CD14-positive monocyte (primary cell): ENCODE measurements at regions not wholly inside any gene's neighbourhood (a gene's known extent, or its start where the extent isn't known, plus 50 kb on each side); places are given as distances from the start of the nearest gene placed in this dataset.

ENCODE experiments used
- DNase-seq, 3 donors: peaks; one replicate each; pipeline ENCODE4 v3.0.0-alpha.2; 2011 to 2022
- H2AFZ ChIP-seq: 2 replicates; pipeline ENCODE4 v1.6.0; 2012; ENCODE audit warnings: mild to moderate bottlenecking, low read depth, low read length, inconsistent platforms; ENCODE audit not compliant: insufficient read depth, poor library complexity, severe bottlenecking
- H3K27ac ChIP-seq, 2 donors: 1 replicate in 1 of 2; 2 replicates in 1 of 2; pipeline ENCODE4 v1.5.1; 2012 to 2013; ENCODE audit warnings: low read length in 2 of 2, control low read depth in 1 of 2, inconsistent platforms in 1 of 2, low read depth in 1 of 2, mild to moderate bottlenecking in 1 of 2
- H3K27me3 ChIP-seq, 2 donors: one replicate each; pipeline versions ENCODE4 v1.6.0 to v1.6.1; 2011 to 2013; ENCODE audit warnings: low read length in 2 of 2; ENCODE audit not compliant: control insufficient read depth in 2 of 2, insufficient read depth in 2 of 2
- H3K36me3 ChIP-seq, 2 donors: replicated peaks in 1 of 2; 1 replicate in 1 of 2; 2 replicates in 1 of 2; pipeline versions ENCODE4 v1.5.1 to v1.6.1; 2012 to 2013; ENCODE audit warnings: low read length in 2 of 2, control low read depth in 1 of 2, inconsistent platforms in 1 of 2, mild to moderate bottlenecking in 1 of 2; ENCODE audit not compliant: insufficient read depth in 2 of 2, control insufficient read depth in 1 of 2
- H3K4me1 ChIP-seq, 2 donors: 1 replicate in 1 of 2; 2 replicates in 1 of 2; pipeline versions ENCODE4 v1.5.1 to v1.6.1; 2012 to 2013; ENCODE audit warnings: low read length in 2 of 2, control low read depth in 1 of 2, inconsistent platforms in 1 of 2, mild to moderate bottlenecking in 1 of 2, moderate library complexity in 1 of 2; ENCODE audit not compliant: insufficient read depth in 2 of 2, control insufficient read depth in 1 of 2
- H3K4me2 ChIP-seq: replicated peaks from 2 replicates; pipeline ENCODE3; 2012; ENCODE audit warnings: low read length, moderate library complexity, mild to moderate bottlenecking; ENCODE audit not compliant: poor library complexity, severe bottlenecking; ENCODE audit errors: extremely low read depth
- H3K4me3 ChIP-seq, 3 experiments: fragments of 200-600 bp in 1 of 3; sonication (generic) in 1 of 3; replicated peaks in 1 of 3; 1 replicate in 2 of 3; 2 replicates in 1 of 3; pipeline ENCODE4 v1.5.1; 2011 to 2013; ENCODE audit warnings: low read length in 3 of 3, mild to moderate bottlenecking in 3 of 3, control low read depth in 2 of 3, low read depth in 2 of 3, inconsistent platforms in 1 of 3, moderate library complexity in 1 of 3
- H3K79me2 ChIP-seq: 2 replicates; pipeline ENCODE4 v1.6.0; 2012; ENCODE audit warnings: mild to moderate bottlenecking, control low read depth, inconsistent platforms, low read length, moderate library complexity; ENCODE audit not compliant: insufficient read depth
- H3K9ac ChIP-seq: 2 replicates; pipeline ENCODE4 v1.6.0; 2017; ENCODE audit warnings: low read length, mild to moderate bottlenecking; ENCODE audit not compliant: insufficient read depth, poor library complexity, severe bottlenecking
- H3K9me3 ChIP-seq, 2 donors: replicated peaks in 1 of 2; 1 replicate in 1 of 2; 2 replicates in 1 of 2; pipeline versions ENCODE4 v1.5.1 to v1.6.1; 2012 to 2013; ENCODE audit warnings: low read length in 2 of 2, control low read depth in 1 of 2; ENCODE audit not compliant: control insufficient read depth in 1 of 2, insufficient read depth in 1 of 2
- H4K20me1 ChIP-seq: 2 replicates; pipeline ENCODE4 v1.6.0; 2012; ENCODE audit warnings: mild to moderate bottlenecking, low read length, control low read depth, moderate library complexity; ENCODE audit not compliant: insufficient read depth
- H3K27ac Mint-ChIP-seq, 7 donors: one replicate each; pipeline ENCODE4 v1.8.0; 2020; ENCODE audit warnings: mild to moderate bottlenecking in 7 of 7, mixed read lengths in 7 of 7, moderate library complexity in 6 of 7, inconsistent platforms in 2 of 7
- H3K27me3 Mint-ChIP-seq, 3 donors: one replicate each; pipeline ENCODE4 v1.8.0; 2021 to 2022; ENCODE audit warnings: low read depth in 3 of 3, mild to moderate bottlenecking in 3 of 3, mixed read lengths in 3 of 3, moderate library complexity in 3 of 3, inconsistent platforms in 1 of 3
- H3K36me3 Mint-ChIP-seq, 2 donors: one replicate each; pipeline ENCODE4 v1.8.0; 2020; ENCODE audit warnings: mixed read lengths in 2 of 2, inconsistent platforms in 1 of 2, mild to moderate bottlenecking in 1 of 2
- H3K4me1 Mint-ChIP-seq: one replicate; pipeline ENCODE4 v1.8.0; 2020; ENCODE audit warnings: mild to moderate bottlenecking, mixed read lengths
- H3K4me3 Mint-ChIP-seq, 2 donors: one replicate each; pipeline ENCODE4 v1.8.0; 2020; ENCODE audit warnings: mild to moderate bottlenecking in 2 of 2, mixed read lengths in 2 of 2, moderate library complexity in 1 of 2
- H3K9me3 Mint-ChIP-seq, 7 donors: one replicate each; pipeline ENCODE4 v1.8.0; 2020 to 2022; ENCODE audit warnings: mixed read lengths in 7 of 7, mild to moderate bottlenecking in 6 of 7, moderate library complexity in 6 of 7, inconsistent platforms in 2 of 7
- CTCF ChIP-seq: fragments of 200-600 bp; IDR thresholded peaks from one replicate; pipeline ENCODE4 v1.8.0; 2022; ENCODE audit warnings: antibody characterized with exemption, mild to moderate bottlenecking
- WGBS: methylation state at CpG from one replicate; pipeline ENCODE4 v1.1.5; 2013; ENCODE audit warnings: missing lambda C conversion rate; ENCODE audit not compliant: insufficient coverage; 5-methylcytosine and 5-hydroxymethylcytosine counted together
- intact Hi-C, 2 donors: fragments of 100-400 bp; cut with micrococcal nuclease; formaldehyde crosslinking; loops; one replicate each; pipeline versions ENCODE4 v1.15.0 to v1.15.1; 2023

- H3K9me3 Mint-ChIP-seq = peaks cover 2 to 13% (median 6%) of the 10 kb centered on the region in 7 donors
- H3K4me3 ChIP-seq = no peak overlapping the region
- no peak overlapping the region for H3K27ac Mint-ChIP-seq
- no peak overlapping the region for H2AFZ ChIP-seq
- TF ChIP-seq CTCF = no peak
- peaks cover 5% of the 10 kb centered on the region for H3K4me1 Mint-ChIP-seq
- H3K79me2 ChIP-seq = no peaks in the 10 kb centered on the region
- no peaks in the 10 kb centered on the region for H4K20me1 ChIP-seq
- no peak for DNase-seq
- no peaks in the 10 kb centered on the region for H3K36me3 Mint-ChIP-seq
- no peak overlapping the region for H3K27ac ChIP-seq
- H3K9me3 ChIP-seq = peaks cover 0 to 5% of the 10 kb centered on the region in 2 donors
- peaks cover 0 to 3% (median 0%) of the 10 kb centered on the region in 3 donors for H3K27me3 Mint-ChIP-seq
- intact Hi-C loops = no loop called here
- no peak overlapping the region for H3K4me2 ChIP-seq
- WGBS = 93% methylated on average over 2 of the region's 4 CpGs
- no peaks in the 10 kb centered on the region for H3K27me3 ChIP-seq
- no peak overlapping the region for H3K4me3 Mint-ChIP-seq
- no peaks in the 10 kb centered on the region for H3K4me1 ChIP-seq
- H3K9ac ChIP-seq = no peak overlapping the region
- no peaks in the 10 kb centered on the region for H3K36me3 ChIP-seq
These were observed 122.5 kb upstream of the CLNK start for GRCh38 chr4:10806953-10807645.

DNA sequence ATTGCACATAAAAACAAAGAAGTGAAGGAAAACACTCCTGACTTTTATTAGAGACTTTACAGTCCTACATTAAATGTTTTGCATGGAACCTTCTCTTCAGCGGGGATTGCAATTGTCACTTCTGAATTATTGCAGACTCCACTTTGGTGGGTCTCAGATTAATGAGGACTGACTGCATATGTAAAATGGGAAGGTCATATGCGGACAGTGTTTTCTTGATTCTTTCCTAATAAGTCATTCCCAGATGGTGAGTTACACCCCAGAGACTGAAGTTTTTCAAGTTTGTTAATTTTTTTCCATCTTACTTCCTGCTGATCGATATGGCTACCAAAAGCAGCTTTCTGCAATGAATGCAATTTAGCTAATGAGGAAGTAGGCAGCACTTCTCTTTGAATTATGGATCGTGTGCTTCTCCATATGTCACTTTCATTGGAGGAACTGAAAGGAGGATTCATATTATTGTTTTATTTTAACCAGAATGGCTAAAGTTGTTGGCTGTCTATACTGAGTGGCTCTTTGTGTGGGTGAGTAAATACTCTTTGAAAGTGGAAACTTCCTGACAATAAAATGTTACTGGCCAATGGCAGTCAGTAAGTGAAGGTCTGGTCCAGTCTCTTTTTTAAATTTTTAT is 119.3 kb upstream of the CLNK start:
- H3K27me3 ChIP-seq = no peaks in the 10 kb centered on the region
- Mint-ChIP-seq H3K4me3 (no peak overlapping the region), H3K27ac (peak overlapping the region in 1 of 7 donors; percentile 38), H3K4me1 (peaks cover 5% of the 10 kb centered on the region), H3K9me3 (peaks cover 6 to 19% (median 10%) of the 10 kb centered on the region in 7 donors), H3K27me3 (no peaks in the 10 kb centered on the region), H3K36me3 (no peaks in the 10 kb centered on the region)
- intact Hi-C loops = no loop called here
- no peaks in the 10 kb centered on the region for H3K4me1 ChIP-seq
- DNase-seq = no peak
- 50% methylated on average over 1 of the region's 4 CpGs for WGBS
- H3K27ac ChIP-seq = no peak overlapping the region
- no peaks in the 10 kb centered on the region for H4K20me1 ChIP-seq
- no peak for TF ChIP-seq CTCF
- H2AFZ ChIP-seq = no peak overlapping the region
- H3K9ac ChIP-seq = no peak overlapping the region
- no peak overlapping the region for H3K4me3 ChIP-seq
- H3K79me2 ChIP-seq = no peaks in the 10 kb centered on the region
- no peaks in the 10 kb centered on the region for H3K36me3 ChIP-seq
- no peak overlapping the region for H3K4me2 ChIP-seq
- peaks cover 1 to 9% of the 10 kb centered on the region in 2 donors for H3K9me3 ChIP-seq
